ENCODE measurements at regions not wholly inside any gene's neighbourhood (a gene's known extent, or its start where the extent isn't known, plus 50 kb on each side); places are given as distances from the start of the nearest gene placed in this dataset.

- H2AFZ ChIP-seq (ENCODE audit: low read depth, low read length), result no peak overlapping the region
- H3K4me2 ChIP-seq (ENCODE audit: insufficient read depth, low read length), result no peak overlapping the region
- H3K4me3 ChIP-seq (replicated peaks in 1 of 3; ENCODE audit: insufficient read depth in 1 of 3, low read depth in 1 of 3, low read length in 3 of 3), result no peak overlapping the region
- no peaks in the 10 kb centered on the region for H3K36me3 ChIP-seq (ENCODE audit: control insufficient read depth in 2 of 2, extremely low read depth in 1 of 2, insufficient read depth in 2 of 2, low read length in 2 of 2)
- DNase-seq (ENCODE audit: low read depth, low spot score), result no peak
- dilution Hi-C loops (cut with MboI; ENCODE audit: extremely low pct_ligation_motif_present, low sequenced_read_pairs), result no loop called here
- H3K4me1 ChIP-seq (ENCODE audit: control insufficient read depth, extremely low read depth, insufficient read depth, low read length), result no peaks in the 10 kb centered on the region
- H3K9ac ChIP-seq (replicated peaks; ENCODE audit: extremely low read depth, insufficient read depth, low read length), result no peak overlapping the region
- H3K79me2 ChIP-seq (ENCODE audit: control insufficient read depth, insufficient read depth, low read length), result no peaks in the 10 kb centered on the region
- intact Hi-C loops (cut with micrococcal nuclease), result no loop called here
- H3K27ac ChIP-seq (ENCODE audit: insufficient read depth, low read depth, low read length), result no peak overlapping the region
- no peaks in the 10 kb centered on the region for H4K20me1 ChIP-seq (replicated peaks; ENCODE audit: control insufficient read depth, extremely low read depth, insufficient read depth, low read length)
- H3K9me1 ChIP-seq (replicated peaks; ENCODE audit: control insufficient read depth, extremely low read depth, insufficient read depth, low read length), result no peaks in the 10 kb centered on the region
- no peaks in the 10 kb centered on the region for H3K27me3 ChIP-seq (ENCODE audit: control insufficient read depth in 2 of 2, insufficient read depth in 2 of 2, low read length in 2 of 2)
- H3K9me3 ChIP-seq (replicated peaks; ENCODE audit: control insufficient read depth, insufficient read depth, low read length), result no peaks in the 10 kb centered on the region
- CTCF ChIA-PET, result interaction anchor here (1.0 to 2.2 kb wide), 4 partner anchors 8 to 45 kb away, joined by 3 to 7 read pairs (median 6); no protein-coding TSS in a partner anchor
- no TSS peak for BruUV-seq (replicated peaks)
- POLR2A ChIA-PET, result no interaction called here
- TF ChIP-seq, protein P1, sequence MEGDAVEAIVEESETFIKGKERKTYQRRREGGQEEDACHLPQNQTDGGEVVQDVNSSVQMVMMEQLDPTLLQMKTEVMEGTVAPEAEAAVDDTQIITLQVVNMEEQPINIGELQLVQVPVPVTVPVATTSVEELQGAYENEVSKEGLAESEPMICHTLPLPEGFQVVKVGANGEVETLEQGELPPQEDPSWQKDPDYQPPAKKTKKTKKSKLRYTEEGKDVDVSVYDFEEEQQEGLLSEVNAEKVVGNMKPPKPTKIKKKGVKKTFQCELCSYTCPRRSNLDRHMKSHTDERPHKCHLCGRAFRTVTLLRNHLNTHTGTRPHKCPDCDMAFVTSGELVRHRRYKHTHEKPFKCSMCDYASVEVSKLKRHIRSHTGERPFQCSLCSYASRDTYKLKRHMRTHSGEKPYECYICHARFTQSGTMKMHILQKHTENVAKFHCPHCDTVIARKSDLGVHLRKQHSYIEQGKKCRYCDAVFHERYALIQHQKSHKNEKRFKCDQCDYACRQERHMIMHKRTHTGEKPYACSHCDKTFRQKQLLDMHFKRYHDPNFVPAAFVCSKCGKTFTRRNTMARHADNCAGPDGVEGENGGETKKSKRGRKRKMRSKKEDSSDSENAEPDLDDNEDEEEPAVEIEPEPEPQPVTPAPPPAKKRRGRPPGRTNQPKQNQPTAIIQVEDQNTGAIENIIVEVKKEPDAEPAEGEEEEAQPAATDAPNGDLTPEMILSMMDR (IDR thresholded peaks at IDR 0.05; ENCODE audit: extremely low read depth in 1 of 2, insufficient read depth in 1 of 2, low read depth in 1 of 2, low read length in 2 of 2), result no peak
- TF ChIP-seq EZH2 (IDR thresholded peaks at IDR 0.05; ENCODE audit: borderline replicate concordance, low read depth, low read length, severe bottlenecking) (no peak), MAX (IDR thresholded peaks at IDR 0.05; ENCODE audit: insufficient read depth, insufficient read length) (no peak), MYC (IDR thresholded peaks at IDR 0.05; ENCODE audit: low read depth, low read length) (no peak), FOS (IDR thresholded peaks at IDR 0.05; ENCODE audit: borderline replicate concordance, insufficient read depth, low read length) (no peak), JUN (IDR thresholded peaks at IDR 0.05; ENCODE audit: borderline replicate concordance, insufficient read depth, insufficient read length, low read depth) (no peak), GATA2 (IDR thresholded peaks at IDR 0.05; ENCODE audit: insufficient read depth, insufficient read length, low read depth, low read length) (no peak), POLR2A (IDR thresholded peaks at IDR 0.05; ENCODE audit: low read depth, low read length) (no peak), POLR2AphosphoS5 (IDR thresholded peaks at IDR 0.05; ENCODE audit: insufficient read depth, low read depth, low read length) (no peak)
- FAIRE-seq, result no peak
Observed at GRCh38 chr20:22929661-22930060, 105.5 kb upstream of the SSTR4 start.

Measured in endothelial cell of umbilical vein (primary cell).